Stimulated activated naive CD8-positive, alpha-beta T cell treated with anti-CD3 and anti-CD28 coated beads, Interleukin-15, Interleukin-2, amounts not matched to agents 100 U/mL and 50 U/mL, for 24 hours (primary cell): ENCODE measurements at regions not wholly inside any gene's neighbourhood (a gene's known extent, or its start where the extent isn't known, plus 50 kb on each side); places are given as distances from the start of the nearest gene placed in this dataset.
"Not testable (repeated sequence)": the region's sequence is repeated elsewhere in the genome, so short reads cannot be mapped to it uniquely, and the experiment has no call there.

Experiments
- ATAC-seq: fragments of 150-1000 bp; cut with Tn5 transposase; one replicate; pipeline ENCODE4 v1.10.0; 2021
- DNase-seq: peaks from one replicate; pipeline ENCODE4 v3.0.0; 2021

DNA sequence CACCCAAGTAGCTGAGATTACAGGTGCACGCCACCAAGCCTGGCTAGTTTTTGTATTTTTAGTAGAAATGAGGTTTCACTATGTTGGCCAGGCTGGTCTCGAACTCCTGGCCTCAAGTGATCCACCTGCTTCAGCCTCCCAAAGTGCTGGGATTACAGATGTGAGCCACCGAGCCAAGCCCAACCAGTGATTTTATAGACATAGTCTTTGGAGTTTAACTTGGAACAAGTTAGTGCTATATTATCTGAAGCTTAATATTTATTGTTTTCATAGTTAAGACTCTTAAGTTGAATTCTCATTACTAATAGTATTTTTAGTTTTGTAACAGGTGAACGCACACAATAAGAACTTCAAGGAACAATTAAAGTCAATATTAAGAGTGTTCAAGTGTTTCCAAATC, 122.1 kb downstream of the SPAG6 start:
- DNase-seq, ATAC-seq: not testable (repeated sequence)

DNA sequence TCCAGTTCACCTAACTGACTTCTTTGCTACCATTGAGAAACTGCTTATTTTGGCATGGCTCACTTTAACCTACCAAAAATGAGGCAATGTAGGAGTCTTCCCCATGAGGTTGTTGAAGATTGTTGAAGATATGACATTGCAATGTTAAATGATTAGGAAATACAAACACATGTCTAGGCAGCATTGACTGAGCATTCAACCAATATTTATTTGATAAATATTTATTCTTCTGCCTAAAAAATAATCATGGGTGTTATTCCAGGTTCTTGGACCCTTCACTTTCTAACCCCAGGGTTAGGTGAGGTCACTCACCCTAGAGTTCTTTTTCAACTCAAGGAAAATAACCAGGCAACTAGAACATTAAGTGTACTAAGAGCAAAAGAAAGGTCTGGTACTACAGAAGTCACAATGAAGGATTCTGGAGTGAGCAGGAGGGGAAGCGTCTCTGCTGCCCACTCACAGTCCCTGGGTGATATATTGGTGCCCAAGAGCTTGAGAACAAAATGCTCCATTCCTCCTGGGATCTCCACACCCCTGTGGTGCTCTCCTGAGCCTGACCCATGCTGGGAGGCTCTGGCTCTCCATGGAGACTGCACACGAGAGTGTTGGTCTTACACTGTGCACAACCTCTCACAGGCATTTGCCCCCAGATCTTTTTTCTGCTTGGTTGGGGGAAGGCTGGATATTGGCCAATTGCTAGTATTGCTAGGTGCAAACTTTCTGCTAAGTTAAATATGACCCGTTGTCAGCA, 123.4 kb downstream of the SPAG6 start:
- DNase-seq = no peak
- ATAC-seq = no peak

DNA sequence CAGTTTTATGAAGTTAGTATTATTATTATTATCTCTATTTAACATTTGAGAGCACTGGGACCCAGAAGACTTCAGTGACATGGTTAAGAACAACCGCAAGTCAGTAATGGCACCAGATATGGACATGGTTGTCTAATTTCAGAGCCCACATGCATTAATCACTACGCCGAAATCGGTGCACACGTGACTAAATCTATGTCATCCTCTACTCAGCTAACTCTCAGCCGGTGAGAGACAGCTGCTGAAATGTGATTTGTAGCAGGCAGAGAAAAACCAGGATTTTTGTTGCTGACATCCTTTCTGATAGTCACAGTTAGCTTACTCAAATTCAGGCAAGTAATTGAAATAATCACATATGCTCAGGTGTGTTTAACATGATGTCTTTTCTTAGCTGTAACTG, 127.7 kb downstream of the SPAG6 start:
- DNase-seq (no peak), ATAC-seq (no peak)

DNA sequence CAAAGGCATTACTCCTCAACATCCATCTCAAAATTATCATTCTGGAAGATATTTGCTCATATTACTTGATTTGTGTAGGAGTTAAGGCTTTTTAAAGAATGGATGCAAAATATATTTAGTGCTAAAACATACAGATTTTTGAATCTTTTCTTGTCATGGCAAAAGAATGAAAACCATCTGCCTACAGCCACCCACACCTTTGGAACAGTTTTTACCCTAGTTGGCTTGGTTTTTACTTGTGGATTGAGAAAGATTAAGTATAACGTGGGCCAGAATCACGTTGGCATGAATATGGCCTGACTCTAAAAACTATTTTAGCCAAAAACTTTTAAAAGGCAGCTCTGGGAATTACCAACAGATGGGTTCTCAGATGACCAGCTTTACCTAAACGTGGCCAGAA, 128.2 kb downstream of the SPAG6 start:
- DNase-seq = no peak
- no peak for ATAC-seq

DNA sequence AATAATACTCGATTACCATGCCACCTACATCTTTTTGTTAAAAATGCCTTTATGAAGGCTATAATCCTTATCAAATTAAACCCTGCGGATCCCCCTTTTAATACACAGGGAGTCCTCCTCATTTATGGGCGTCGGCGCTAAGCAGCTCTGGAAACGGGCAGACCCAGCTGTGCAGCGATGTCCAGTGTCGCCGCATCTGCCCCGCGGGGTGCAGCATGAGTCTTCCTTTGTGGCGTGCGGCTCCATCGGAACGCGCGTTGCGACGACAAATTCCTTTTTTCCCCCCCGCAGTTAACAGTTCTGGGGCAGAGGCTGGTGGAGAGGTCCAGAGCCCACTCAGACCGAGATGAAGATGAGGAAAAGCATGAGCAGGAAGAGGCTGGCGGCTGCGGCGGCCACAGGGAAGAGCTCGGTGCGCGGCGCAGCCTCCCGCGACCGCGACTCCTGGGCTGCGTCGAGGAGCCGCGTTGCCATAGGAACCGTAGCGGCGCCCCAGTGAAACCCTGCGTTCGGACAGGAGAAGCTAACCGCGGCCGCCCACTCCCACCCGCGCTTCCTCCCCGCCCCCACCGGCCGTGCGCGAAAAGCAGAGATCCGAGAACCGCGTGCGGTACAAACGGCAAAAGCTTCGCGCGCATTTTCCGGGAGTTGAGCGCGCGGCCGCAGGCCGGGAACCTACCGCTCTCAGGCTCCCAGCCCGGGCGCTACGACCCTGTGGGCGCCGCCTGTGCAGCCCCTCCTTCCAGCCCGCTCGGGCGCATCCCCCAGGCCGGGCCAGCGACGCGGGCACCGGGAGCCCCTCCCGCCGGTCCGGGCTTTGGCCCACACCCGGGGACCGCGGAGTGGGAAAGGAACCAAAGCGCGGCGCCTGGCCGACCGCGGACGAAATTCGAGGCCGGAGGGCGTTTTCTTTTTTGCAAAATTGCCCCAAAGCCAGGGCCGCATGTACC, 130.6 kb downstream of the SPAG6 start:
- DNase-seq = peak; percentile 46
- ATAC-seq = peak; percentile 44

DNA sequence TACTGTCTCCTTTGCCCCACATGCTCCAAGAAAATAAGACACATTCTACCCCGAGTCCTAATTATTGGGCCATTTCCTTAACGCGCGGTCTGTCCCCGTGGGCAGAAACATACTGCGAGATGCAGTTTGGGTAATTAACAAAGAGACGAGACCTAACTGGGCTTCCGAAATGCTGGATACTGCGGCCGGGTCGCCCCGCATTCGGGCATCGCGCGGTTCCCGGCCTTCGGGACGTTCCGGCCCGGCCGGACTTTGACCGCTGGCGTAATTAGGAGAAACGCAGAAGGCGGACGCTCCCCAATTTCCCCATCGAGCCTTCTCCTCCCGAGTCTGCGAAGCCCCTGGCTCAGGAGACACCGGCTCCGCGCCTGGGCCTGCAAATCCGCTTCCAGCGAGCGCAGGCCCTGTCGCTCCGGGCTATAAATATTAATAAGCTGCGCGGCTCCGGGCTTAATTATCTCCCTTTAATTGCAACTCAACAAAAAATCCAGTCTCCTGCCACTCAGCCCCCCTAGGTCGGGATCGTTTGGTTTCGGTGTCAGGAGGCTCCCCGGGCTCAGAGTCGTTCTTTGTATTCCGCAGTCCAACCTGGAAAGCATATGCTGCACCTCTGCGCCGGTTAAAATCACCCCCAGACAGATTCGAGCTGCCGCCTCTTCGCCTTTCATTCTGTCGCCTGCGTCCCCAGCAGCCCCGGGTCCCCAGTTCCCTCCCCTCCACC, 131.5 kb downstream of the SPAG6 start:
- DNase-seq (no peak), ATAC-seq (no peak)

DNA sequence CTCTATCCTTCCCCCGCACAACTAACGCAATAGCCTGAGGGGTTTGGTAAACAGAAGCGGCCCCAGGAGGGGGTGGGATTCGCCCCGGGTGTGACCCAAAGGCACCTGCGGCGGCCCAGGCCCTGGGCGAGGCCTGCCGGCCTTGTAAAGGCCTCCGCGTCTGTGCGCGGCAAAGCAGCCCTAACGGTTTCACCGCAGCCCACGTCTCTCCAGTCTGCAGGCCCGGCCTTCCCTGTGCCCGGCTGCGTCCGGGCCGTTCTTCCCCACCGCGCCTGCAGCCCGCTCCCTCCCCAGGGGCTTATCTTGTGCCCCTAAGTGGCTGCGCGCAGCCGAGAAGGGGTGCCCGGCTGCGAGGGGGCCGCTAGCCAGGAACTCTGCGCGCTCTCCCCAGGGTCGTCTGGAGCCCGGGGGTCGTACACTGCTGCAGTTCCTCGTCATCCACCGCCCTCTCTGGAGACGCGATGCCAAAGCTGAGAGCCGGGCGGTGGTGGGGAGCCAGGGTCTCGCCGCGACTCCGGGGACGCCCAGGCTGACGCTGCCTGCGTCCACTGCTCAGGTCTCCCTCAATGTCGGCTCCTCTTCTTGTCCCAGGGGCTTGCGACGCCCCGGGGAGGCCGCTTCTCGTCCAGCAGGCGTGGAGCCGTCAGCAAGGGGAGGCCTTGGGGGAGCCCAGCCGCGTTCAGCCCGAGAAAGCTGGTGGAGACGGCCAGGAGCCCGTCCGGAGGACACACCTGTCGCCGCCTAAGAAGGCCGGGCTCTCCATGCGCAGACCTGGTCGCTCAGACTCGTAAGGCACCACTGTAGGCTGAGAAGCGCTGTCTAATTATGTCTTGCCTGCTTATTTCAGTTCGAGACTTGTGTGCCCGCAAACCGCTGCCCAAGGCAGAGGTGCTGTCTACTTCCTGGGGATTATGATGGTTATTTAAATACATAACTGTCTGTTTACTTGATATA, 132.3 kb downstream of the SPAG6 start:
- DNase-seq (no peak), ATAC-seq (no peak)

DNA sequence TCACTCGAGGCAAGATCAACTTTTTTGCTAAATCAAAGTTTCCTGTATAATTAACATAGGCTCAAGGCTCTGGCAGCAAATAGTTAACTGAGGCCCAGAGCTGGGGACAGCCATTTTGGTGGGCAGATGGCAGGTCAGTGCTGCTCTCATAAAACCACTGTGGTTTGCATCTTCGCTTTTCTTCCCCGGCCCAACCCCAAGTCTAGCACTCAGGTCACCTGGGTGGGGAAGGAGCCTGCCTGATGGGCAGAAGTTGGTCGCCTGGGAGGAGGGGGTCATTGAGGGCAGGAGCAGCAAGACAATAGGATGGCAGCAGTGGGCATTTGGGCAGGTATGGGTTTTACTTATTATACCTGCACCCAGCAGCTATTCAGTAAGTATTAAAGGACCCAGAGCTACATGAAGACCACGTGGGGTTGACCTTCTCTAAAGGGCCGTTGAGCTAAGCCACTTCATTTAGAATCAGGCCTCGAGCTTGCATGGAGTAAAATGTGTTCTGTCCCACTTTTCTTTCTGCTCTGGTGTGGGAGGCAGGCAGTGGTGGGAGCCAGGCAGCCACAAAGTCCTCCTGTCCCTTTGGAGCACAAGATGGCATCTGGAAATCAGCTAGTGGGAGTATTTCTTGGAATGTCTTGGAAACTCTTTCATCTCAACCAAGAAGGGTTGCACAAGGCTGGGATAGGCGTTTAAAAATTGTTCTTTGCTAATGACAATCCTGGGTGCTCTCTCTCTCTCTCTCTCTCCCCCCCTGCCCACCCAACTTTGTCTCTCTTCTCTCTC, 133.4 kb downstream of the SPAG6 start:
- ATAC-seq = no peak
- no peak for DNase-seq

DNA sequence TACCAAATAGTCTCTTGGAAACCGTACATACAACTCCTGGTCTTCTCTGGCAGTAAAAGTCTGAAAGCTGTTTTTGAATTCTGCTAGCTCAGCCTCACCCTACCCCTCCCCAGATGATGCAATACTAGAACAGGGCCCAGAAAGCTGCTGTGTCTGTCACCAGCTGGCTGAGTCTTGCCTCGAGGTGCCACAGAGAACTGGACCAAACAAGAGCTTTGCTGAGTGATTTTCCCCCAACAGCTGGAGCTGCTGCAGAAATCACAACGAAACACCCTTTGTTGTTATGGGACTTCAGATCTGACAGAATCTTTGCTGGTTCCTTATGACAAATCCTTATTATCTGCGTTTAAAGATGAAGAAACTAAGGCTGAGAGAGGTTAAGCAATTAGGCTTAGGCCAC, 134.1 kb downstream of the SPAG6 start:
- ATAC-seq (no peak), DNase-seq (no peak)

DNA sequence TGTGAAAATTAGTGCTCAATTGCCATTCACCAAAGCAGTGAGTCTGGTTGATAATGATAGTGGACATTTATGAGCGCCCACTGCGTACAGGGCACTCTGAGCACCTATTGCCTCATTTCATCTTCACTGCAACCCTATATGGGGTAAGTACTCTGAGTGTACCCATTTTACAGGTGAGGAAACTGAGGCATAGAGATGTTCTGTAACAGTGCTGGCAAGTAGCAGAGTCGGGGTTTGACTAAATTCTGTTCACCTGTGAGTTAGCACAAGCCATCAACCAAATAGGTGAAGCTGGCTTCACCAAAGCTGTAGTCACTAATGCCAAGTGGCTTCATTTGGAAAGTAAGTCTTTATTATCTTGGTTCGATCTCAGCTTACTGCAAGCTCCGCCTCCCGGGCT, 135.8 kb downstream of the SPAG6 start:
- ATAC-seq (no peak), DNase-seq (no peak)

DNA sequence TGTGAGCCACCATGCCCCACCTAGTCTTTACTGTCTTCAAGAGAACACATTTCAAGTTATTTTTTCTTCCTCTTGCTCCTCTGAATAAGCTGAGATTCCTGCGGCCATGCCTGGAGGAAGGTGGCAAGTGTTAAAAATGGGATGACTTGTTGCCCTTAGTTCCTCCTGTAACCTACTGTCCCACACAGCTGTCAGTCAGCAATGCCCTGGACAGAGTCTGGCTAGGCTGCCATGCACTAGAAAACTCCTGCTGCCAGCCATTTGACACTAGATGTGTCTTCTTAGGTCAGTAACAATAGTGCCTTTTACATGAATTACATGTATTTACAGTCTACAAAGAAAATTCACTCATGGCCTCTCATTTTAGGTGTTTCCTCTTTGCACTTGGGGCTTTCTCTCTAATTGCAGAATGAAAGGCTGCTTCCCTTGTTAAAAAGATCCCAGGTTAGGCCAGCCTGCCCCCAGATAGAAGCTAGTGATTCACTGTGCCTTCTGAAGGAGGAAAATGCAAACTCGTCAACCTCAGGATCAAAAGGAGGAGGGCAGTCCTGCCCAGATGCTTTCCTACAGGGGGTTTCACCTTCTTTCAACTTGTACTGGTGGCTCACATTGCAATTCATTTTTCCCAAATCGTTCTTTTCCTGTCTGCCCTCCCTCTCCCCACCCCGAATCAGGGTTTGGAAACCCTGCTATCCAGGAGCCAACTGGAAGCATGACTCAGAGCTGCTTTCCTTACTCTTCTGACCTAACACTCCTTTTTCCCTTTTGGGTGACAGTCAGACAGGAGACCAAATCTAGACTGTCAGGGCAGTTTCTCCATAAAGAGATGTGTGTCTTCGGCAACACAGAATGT, 136.6 kb downstream of the SPAG6 start:
- ATAC-seq = peak; percentile 40

DNA sequence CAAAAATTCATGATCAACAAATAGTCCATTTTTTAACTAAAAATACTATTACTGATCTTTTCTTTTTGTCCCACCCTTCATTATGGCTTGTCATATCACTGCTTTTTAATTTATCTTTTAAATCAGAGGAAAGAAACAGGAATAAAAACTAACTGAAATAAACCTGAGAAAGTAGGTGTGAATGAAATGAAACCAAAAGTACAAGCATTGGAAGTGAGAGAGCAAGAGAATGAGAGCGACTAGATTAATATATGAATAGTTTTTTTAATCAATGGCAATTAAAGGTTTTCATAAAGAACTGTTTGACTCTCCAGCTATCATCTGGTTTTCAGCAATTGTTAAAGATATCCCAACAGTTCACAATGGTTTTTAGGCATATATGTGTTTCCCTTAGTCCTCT, 137.8 kb downstream of the SPAG6 start:
- DNase-seq = no peak
- no peak for ATAC-seq

More for the DNA sequence above, 136.6 kb downstream of the SPAG6 start:
- no peak for DNase-seq
